NT2/D1 (cell line): ENCODE measurements at regions not wholly inside any gene's neighbourhood (a gene's known extent, or its start where the extent isn't known, plus 50 kb on each side); places are given as distances from the start of the nearest gene placed in this dataset.

Experiments used
- SUZ12 ChIP-seq: IDR thresholded peaks from 2 replicates; pipeline ENCODE4 v1.6.1; 2011; ENCODE audit not compliant: insufficient read length, insufficient read depth; ENCODE audit errors: extremely low read depth
- YY1 ChIP-seq: IDR thresholded peaks from 2 replicates; pipeline ENCODE4 v1.6.1; 2011; ENCODE audit not compliant: insufficient read length, insufficient read depth

DNA sequence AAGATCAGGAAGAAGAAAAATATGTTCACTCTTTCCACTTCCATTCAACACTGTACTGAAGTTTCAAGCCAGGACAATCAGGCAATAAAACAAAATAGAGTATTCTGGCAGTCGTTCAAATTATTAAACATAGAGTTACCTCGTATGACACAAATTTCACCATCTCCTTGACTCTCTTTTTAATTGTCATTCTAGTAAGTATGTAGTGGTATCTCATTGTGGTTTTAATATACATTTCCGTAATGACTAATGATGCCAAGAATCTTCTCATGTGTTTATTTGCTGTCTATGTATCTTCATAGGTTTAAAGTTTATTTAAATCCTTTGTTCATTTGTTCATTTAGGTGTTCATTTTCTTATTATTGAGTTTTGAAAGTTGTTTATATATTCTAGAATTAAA is 352.2 kb downstream of the IDS start:
- no peak for TF ChIP-seq SUZ12
- no peak for TF ChIP-seq YY1
